ENCODE measurements at regions not wholly inside any gene's neighbourhood (a gene's known extent, or its start where the extent isn't known, plus 50 kb on each side); places are given as distances from the start of the nearest gene placed in this dataset.

DNA sequence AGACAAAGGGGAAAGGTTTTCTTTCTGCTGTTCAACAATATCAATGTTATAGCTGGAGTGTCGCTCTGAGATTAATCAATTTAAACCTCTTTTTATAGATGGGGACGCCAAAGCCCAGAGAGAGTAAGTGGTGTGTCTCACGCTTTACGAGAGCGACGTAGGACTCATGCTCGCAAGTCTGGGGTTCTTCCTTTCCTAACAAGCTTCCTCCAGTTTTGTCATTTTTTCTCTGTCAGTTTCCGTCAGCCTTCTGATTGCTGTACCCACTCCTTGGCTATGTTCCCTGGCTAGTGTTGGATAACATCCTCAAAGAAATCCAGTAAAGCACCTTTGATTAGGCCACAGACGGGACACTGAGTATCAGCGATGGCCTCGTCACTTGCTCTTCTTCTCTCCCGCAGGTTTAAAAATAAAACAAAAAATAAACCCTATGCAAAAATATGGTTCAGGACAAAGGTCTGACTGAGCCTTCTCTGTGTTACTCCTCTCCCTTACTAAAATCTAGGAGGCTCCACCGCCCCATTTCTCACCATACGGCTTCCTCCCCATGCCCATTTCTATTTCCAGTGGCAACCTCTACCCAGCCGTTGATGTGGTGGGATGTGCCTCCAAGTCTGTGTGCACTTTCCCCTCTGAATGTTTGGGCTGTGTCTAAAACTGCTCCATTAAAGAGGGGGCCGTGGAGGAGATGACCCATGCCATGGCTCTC, 172.7 kb upstream of the PARP11 start:
- no peak for DNase-seq

GRCh38 chr12:4044736-4045730, 171.8 kb upstream of the PARP11 start:
- DNase-seq, result no peak

DNA sequence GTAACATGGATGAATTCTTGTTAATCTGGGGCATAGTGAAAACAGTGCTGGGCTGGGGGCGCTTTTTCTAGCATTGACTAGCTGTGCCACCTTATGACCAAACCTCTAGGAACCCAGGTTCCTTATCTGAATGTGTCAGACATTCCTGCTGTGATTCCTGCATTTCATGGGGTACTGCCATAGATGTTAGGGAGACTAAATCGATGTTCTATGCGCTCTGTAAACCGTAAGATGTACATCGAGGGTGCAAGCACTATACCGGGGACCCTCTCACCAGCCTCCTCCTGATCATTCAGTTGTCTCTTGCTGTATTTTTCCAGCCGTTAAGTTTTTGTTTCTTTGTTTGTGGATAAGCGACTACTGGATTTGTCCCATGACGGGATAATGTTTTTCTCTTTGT, 170.9 kb upstream of the PARP11 start:
- no peak for DNase-seq

GRCh38 chr12:4041187-4041885, 168.1 kb upstream of the PARP11 start:
- DNase-seq, result no peak

DNA sequence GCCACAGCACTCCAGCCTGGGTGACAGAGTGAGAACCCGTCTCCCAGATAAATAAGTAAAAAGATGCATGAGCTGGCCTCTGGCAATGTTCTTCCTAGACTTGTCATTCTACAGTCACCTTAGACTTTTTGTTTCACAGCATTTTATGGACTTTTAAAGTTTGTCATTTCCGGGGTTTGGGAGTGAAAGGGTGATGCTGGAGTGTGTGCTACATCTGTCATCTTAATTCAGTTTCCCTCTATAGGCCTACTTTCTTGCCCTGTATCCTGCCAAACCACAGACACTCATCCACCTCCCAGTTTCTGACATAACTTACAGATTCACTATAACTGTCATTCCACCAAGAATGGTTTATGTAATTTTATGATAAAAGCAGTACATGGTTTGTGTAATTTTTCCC, 166.7 kb upstream of the PARP11 start:
- no peak for DNase-seq

DNA sequence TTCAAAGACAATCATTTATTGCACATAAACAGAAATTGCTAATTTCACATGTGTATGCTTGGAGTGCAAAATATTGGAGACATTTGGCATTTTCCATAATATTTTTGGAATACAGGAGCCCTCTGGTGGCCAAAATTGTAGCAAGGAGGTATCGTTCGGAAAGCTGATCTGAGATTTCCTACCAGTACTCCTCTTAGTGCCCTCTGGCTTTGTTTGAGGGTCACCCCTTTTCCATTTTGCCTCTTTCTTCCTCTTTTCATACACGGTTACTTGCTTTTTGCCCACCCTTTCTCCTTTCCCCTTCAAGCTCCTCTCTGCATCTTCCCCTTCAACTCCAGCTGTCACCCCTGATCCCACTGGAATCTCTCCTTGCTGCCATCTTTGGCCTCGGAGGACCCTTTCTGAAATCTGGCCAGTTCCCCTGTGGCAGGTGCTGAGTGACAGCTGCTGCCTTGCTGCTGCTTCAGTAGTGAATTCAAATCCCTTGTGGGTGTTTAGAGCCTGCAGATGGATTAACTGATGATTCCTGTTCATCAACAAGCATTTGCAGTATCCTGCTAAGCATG, 164.6 kb upstream of the PARP11 start:
- peak; percentile 62 for DNase-seq

- no peak for DNase-seq
Measured at GRCh38 chr12:4036671-4037271, 163.6 kb upstream of the PARP11 start.

DNA sequence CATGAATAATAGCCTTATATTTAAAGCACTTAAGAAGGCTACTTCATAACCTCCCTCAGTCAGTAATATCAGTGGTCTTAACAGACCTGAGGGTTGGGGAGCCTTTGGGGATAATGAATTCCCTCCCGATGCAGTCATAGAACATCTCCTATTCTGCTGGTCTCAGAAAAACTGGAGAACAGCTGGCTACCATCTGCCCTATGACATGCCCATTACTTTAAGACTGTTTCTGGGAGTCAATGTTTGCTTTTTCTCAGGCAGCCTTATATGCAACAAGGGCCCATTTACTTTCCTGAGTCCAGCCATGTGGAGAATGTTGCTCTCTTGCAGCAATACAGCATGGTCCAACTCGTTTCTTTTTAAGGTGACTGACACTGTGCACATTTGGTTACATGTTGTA, 161.7 kb upstream of the PARP11 start:
- no peak for DNase-seq

- DNase-seq, result no peak
Measured at GRCh38 chr12:4032924-4033615, 159.9 kb upstream of the PARP11 start.

DNA sequence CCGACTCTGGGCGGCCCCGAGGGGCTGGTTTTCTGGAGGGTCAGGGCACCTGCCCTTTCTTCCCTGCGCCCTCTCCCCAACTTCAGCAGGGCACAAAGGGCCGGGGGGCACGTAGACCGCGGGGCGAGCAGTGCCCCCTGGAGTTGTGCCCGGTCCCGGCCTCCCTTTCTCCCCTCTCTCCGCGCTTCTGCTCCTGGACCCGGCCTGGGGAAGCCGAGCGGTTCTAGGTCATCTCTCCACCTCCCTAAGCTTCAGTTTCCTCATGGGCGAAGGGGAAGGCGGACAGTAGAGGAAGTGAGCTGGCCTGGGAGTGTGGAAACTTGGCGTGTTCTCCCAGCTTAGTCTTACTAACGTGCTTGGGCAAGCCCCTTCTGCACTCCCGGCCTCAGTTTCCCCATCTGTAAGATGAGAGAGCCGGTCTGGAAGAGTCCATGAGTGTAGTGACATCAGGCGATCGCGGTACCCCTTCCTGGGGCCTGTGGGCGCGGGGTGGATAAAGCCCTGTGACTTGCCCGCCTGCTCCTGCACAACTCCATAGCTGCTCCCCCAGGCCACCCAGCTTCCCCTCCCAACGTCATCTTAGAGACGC, 158.6 kb upstream of the PARP11 start:
- peak; percentile 60 for DNase-seq

GRCh38 chr12:4030929-4031702, 157.9 kb upstream of the PARP11 start:
- DNase-seq, result peak; percentile 97

- DNase-seq, result no peak
Measured at GRCh38 chr12:4027412-4027811, 154.2 kb upstream of the PARP11 start.

DNA sequence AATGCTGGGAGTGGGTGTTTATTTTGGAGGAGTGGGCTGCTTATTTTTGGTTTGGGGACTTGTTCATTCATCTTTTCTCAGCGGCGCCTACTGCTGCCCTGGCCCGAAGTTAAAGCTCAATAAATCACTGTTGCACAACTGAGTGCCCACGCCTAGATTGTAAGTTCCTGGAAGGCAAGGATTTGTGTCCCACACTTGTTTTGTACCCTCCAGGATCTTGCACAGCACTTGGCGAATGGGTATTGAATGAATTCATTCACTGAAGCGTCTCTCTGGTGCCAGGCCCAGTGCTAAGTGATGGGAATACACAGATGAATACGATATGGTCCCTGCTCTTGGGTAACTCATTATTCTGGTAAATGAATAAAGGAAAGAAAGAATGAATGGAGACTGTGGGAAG, 153.3 kb upstream of the PARP11 start:
- no peak for DNase-seq

DNA sequence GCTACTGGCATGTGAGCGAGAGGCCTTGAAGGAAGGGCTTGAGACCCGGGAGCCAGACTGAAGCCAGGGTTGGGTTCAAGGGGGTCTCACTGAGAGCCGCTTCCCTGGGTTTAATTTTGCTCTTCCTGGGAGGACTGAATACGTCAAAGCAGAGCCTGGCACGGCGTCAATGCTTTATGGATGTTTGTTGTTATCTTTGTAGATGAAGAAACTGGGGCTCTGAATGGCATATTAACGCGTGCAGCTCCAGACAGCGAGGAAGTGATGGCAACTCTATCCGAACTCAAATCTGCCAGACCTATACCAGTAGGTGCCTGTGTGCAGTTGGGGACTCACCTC, 152.8 kb upstream of the PARP11 start:
- DNase-seq, result no peak

GRCh38 chr12:4025181-4026019, 152.2 kb upstream of the PARP11 start:
- no peak for DNase-seq

DNA sequence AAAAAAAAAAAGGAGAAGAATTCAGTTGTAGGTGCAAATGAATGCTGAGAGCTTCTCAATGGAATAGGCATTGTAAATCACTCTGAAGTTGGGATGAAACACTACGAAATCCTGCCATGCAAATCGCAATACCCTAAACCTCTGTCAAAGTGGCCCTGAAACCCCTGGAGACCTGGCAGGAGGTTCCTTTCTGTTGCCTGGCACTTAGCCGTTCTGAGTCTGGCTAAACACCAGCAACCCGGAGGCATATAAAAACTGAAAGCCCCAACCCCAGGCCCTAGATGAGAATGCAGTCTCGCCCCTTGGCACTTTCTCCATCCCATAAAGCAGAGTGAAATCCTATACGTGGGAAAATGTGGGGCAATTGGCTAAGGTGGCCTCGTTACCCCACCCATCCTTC, 151.5 kb upstream of the PARP11 start:
- DNase-seq, result no peak

- no peak for DNase-seq
Measured at GRCh38 chr12:4015225-4016091, 142.3 kb upstream of the PARP11 start.

DNA sequence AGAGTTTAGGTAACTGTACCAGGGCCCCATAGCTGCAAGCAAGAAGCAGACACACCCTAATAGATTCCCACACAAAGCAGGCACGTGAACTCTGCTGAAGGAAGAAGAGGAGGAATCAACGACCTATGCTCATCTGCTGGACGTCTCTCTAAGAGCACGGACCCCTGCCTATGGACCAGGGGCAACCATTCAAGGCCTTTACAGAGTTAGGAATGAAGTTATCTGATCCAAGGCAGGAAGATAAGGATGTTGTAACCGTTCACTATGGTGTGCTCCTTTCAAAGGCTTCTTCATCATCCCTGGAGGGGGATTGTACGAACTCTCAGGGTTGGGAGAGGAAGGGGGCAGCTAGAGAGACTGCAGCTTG, 141.6 kb upstream of the PARP11 start:
- no peak for DNase-seq

- DNase-seq, result no peak
Measured at GRCh38 chr12:4014444-4014843, 141.2 kb upstream of the PARP11 start.

Measured in dermis blood vessel endothelial cell (primary cell).